Activated naive CD4-positive, alpha-beta T cell treated with anti-CD3 and anti-CD28 coated beads, Interleukin-2, amount 10 ng/mL, durations not matched to agents 7 days and 5 days (primary cell): ENCODE measurements at regions not wholly inside any gene's neighbourhood (a gene's known extent, or its start where the extent isn't known, plus 50 kb on each side); places are given as distances from the start of the nearest gene placed in this dataset.
A peak's percentile ranks its signal among the peaks of the same experiment; 100 is the strongest.

Experiments used
- CTCF ChIA-PET: fragments of 350-600 bp; sonication (Branson Sonifier 250); formaldehyde crosslinking; loops from one replicate; lab custom pipeline; 2021; ENCODE audit warnings: antibody characterized with exemption; lab: Charles Lee
- DNase-seq: peaks from one replicate; pipeline ENCODE4 v3.0.0-alpha.2; 2020
- H3K27ac Mint-ChIP-seq: one replicate; pipeline ENCODE4 v1.8.0; 2021; ENCODE audit warnings: mild to moderate bottlenecking, moderate library complexity, mixed read lengths
- H3K27me3 Mint-ChIP-seq: one replicate; pipeline ENCODE4 v1.8.0; 2021; ENCODE audit warnings: mild to moderate bottlenecking, mixed read lengths
- H3K36me3 Mint-ChIP-seq: one replicate; pipeline ENCODE4 v1.8.0; 2021; ENCODE audit warnings: mixed read lengths
- H3K4me1 Mint-ChIP-seq: one replicate; pipeline ENCODE4 v1.8.0; 2021; ENCODE audit warnings: mixed read lengths
- H3K4me3 Mint-ChIP-seq: one replicate; pipeline ENCODE4 v1.8.0; 2021; ENCODE audit warnings: mild to moderate bottlenecking, moderate library complexity, mixed read lengths
- H3K9me3 Mint-ChIP-seq: one replicate; pipeline ENCODE4 v1.8.0; 2021; ENCODE audit warnings: mixed read lengths

DNA sequence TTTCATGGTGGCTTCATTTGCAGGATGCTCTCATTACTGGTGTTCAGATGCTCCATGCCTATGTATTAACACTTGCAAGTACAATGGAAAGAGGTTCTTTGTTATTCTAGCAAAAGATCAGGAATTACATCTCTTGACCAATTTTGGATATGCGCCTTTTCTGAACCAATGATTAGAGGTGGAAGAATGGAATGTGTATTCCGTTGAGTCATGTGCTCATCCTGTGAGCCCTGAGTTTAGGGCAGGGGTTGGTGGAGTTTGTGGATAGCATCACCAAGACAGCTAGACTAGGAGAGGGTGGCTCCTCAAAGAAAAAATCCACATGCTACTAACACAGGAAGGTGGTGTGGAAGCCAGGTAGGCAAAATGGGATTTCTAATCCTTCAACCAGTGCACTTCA lies 80.7 kb upstream of the SLC25A26 start:
- no peaks in the 10 kb centered on the region for H3K27me3 Mint-ChIP-seq
- DNase-seq = no peak
- no peak overlapping the region for H3K27ac Mint-ChIP-seq
- no peak overlapping the region for H3K4me3 Mint-ChIP-seq
- H3K4me1 Mint-ChIP-seq = no peaks in the 10 kb centered on the region
- H3K36me3 Mint-ChIP-seq = no peaks in the 10 kb centered on the region
- no peaks in the 10 kb centered on the region for H3K9me3 Mint-ChIP-seq
- CTCF ChIA-PET = no interaction called here

DNA sequence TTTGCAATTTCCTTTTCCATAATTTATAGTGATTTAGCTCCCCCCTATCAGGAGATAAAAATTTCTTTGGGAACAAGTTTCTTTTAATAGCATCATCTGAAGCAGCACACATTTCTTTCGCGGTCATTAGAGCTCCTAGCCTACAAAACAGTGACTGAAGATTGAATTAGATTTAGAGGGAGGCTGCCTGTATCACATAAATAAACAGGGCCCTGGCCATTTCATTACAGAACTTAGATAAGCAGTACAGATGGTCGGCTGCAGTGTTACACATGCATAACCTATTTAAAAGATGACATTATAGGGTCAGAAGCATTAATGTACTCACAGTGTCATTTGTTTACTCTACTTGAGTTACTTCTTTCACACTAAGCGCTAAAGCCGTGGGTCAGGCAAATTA lies 81.4 kb upstream of the SLC25A26 start:
- Mint-ChIP-seq H3K4me1 (no peaks in the 10 kb centered on the region), H3K36me3 (no peaks in the 10 kb centered on the region), H3K27ac (no peak overlapping the region), H3K4me3 (no peak overlapping the region), H3K9me3 (no peaks in the 10 kb centered on the region), H3K27me3 (no peaks in the 10 kb centered on the region)
- CTCF ChIA-PET = no interaction called here
- DNase-seq = no peak

DNA sequence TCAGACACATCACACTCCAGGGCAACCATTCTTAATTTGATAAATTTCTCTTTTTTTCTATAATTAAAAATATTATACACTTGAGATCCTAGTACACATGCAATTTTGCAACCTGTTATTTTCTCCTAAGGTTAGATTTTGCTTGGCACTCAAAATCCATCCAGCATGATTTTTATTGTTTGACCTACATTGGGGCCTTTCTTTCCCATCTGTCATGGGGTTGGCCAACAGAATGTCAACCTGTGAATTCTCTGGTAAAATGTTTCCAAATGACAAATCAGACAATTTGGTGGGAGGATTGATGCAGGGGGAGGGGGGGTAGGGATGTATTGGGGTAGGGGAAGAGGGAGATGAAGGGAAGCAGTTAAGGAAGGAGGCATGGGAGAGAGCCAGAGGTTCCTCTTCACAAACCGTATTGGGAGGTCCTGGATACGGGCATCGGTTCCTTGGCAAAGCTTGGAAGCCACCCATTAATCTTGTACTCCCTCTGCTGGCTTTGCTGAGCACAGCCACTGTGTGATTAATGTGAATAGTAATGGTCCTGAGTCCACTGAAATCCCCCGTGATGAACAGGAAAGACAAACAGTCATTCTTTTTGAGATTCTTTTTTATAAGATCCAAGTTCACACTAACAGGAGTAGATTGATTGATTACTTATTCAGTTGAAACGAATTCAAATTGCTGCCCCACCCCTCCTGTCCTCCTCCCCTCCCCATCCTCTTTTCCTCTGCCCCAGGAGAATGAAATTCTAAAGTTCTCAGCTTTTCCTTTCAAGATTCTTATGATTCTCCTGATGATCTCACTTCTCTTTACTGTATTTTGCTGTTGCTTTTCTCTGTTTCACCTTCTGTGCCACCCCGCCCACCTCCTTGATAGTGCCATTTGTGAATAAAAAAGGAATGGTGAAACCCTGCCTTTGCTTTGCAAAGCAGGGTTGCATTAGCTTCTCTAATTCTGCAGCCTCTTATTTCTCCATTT lies 82.2 kb upstream of the SLC25A26 start:
- CTCF ChIA-PET = no interaction called here
- H3K9me3 Mint-ChIP-seq = no peaks in the 10 kb centered on the region
- no peaks in the 10 kb centered on the region for H3K4me1 Mint-ChIP-seq
- peak; percentile 20 for DNase-seq
- H3K27me3 Mint-ChIP-seq = no peaks in the 10 kb centered on the region
- no peak overlapping the region for H3K27ac Mint-ChIP-seq
- H3K4me3 Mint-ChIP-seq = no peak overlapping the region
- H3K36me3 Mint-ChIP-seq = no peaks in the 10 kb centered on the region

DNA sequence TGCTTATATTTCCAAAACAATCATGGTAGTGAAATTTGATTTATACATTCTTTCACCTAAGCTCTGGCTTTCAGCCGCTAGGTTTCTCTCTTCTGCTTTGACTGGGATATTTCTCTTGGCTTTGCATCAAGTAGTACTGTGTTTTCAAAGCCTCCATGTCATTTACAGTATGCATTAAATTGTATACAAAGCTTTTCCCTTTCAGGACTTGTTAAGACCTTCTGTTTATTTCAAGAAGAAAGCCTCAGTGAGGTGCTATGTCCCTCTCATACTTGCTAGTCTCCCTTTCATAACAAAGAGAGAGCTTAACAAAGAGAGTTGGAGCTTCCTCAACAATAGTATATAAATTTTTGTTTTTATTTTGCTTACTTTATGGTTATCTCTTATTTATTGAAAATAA lies 84.2 kb upstream of the SLC25A26 start:
- Mint-ChIP-seq H3K4me1 (no peaks in the 10 kb centered on the region), H3K27ac (no peak overlapping the region), H3K9me3 (no peaks in the 10 kb centered on the region), H3K27me3 (no peaks in the 10 kb centered on the region), H3K36me3 (no peaks in the 10 kb centered on the region), H3K4me3 (no peak overlapping the region)
- no peak for DNase-seq
- CTCF ChIA-PET = interaction anchor here (1.1 kb wide), 1 partner anchor 12 kb away, joined by 3 read pairs; no protein-coding TSS in a partner anchor

DNA sequence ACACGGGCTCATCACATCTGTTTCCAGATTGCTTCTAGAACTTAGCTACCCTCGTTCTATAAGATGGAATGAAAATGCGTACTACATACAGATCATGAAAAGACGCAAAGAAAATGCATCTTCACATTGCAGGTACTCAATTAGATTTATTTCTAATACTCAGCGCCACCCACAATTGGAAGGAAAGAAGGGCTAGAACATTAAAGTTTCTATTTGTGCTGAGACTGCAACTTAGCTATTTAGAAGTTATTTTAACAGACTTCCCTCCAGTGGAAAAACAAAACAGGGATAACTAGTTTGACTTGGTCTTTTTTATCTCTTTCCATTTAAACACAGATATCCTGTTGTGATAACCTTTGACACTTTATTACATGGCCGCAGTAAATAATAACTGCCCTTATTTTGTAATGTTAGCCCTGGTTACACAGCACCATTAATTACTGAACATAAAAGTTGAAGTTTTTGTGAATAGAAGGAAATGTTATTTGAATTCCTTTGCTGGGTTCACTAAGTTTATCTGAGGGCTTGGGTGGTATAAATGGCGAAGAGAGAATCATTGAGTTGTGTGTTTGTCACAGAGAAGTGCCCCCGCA lies 86.9 kb upstream of the SLC25A26 start:
- no peaks in the 10 kb centered on the region for H3K27me3 Mint-ChIP-seq
- no peak overlapping the region for H3K27ac Mint-ChIP-seq
- no peaks in the 10 kb centered on the region for H3K4me1 Mint-ChIP-seq
- CTCF ChIA-PET = no interaction called here
- no peaks in the 10 kb centered on the region for H3K9me3 Mint-ChIP-seq
- no peaks in the 10 kb centered on the region for H3K36me3 Mint-ChIP-seq
- H3K4me3 Mint-ChIP-seq = no peak overlapping the region
- no peak for DNase-seq

DNA sequence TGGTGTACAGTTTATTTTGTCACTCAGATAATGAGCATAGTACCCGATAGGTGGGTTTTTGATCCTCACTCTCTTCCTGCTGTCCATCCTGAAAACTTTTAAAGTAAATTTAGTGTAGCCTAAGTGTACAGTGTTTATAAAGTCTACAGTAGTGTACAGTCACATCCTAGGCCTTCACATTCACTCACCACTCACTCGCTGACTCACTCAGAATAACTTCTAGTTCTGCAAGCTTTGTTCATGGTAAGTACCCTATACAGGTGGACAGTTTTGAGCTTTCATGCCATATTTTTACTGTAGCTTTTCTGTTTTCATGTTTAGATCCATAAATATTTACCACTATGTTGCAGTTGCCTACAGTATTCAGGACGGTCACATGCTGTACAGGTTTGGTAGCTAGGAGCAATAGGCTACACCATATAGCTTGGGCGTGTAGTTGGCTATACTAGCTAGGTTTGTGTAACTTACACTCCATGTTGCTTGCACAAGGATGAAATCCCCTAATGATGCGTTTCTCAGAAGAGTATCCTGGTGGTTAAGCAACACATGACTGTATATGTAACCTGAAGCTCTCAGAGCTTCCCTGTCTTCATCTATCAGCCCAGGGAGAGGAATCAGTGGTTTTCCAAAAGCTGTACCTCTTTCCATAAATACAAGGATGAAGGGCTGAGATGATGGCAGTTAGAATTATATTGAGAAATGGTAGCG lies 87.6 kb upstream of the SLC25A26 start:
- no peak for DNase-seq
- no peaks in the 10 kb centered on the region for H3K27me3 Mint-ChIP-seq
- no peaks in the 10 kb centered on the region for H3K4me1 Mint-ChIP-seq
- H3K4me3 Mint-ChIP-seq = no peak overlapping the region
- no peaks in the 10 kb centered on the region for H3K36me3 Mint-ChIP-seq
- H3K9me3 Mint-ChIP-seq = no peaks in the 10 kb centered on the region
- no peak overlapping the region for H3K27ac Mint-ChIP-seq
- CTCF ChIA-PET = no interaction called here

DNA sequence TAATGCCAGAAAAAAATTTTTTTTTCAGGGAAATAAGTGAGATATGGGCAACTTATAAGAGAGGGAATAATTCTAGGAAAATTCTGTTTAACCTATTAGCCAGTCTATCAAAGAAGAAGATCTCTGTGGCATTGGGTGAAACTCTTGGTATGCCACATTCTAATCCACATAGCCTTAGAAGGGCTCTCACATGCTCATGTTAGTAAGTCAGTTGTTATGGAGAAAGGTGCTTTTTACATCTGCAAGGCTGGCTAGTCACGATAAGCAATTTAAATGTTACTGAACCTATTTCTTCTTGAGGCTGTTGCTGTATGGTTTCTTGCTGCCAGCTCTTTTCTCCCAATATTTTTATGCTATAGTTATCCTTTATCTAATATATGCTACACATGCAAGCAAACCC lies 89.9 kb upstream of the MAGI1 start:
- H3K9me3 Mint-ChIP-seq = no peaks in the 10 kb centered on the region
- no peak overlapping the region for H3K27ac Mint-ChIP-seq
- no peak overlapping the region for H3K4me3 Mint-ChIP-seq
- DNase-seq = no peak
- CTCF ChIA-PET = interaction anchor here (0.6 kb wide), 1 partner anchor 409 kb away, joined by 3 read pairs; no protein-coding TSS in a partner anchor
- H3K4me1 Mint-ChIP-seq = no peaks in the 10 kb centered on the region
- H3K36me3 Mint-ChIP-seq = no peaks in the 10 kb centered on the region
- H3K27me3 Mint-ChIP-seq = no peaks in the 10 kb centered on the region

DNA sequence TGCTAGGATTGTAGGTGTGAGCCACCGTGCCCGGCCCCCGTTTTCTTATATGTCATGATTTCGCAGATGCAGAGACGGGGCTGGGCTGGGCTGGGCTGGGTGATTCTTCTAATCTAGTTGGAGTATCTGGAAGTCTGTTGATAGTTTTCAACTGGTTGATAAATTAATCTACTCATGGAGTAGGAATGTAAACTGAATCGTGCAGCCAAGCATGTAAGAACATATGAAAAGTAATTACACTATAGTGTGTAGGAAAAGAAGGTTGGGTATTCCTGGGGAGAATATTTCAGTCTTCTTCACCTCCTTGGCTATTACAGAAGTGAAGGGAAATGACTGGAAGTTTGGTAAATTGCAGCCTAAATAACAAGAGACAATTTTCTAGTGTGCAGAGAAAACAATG lies 82.6 kb upstream of the MAGI1 start:
- no peaks in the 10 kb centered on the region for H3K27me3 Mint-ChIP-seq
- no peak for DNase-seq
- H3K36me3 Mint-ChIP-seq = no peaks in the 10 kb centered on the region
- CTCF ChIA-PET = no interaction called here
- H3K27ac Mint-ChIP-seq = no peak overlapping the region
- H3K4me1 Mint-ChIP-seq = no peaks in the 10 kb centered on the region
- no peak overlapping the region for H3K4me3 Mint-ChIP-seq
- H3K9me3 Mint-ChIP-seq = no peaks in the 10 kb centered on the region

DNA sequence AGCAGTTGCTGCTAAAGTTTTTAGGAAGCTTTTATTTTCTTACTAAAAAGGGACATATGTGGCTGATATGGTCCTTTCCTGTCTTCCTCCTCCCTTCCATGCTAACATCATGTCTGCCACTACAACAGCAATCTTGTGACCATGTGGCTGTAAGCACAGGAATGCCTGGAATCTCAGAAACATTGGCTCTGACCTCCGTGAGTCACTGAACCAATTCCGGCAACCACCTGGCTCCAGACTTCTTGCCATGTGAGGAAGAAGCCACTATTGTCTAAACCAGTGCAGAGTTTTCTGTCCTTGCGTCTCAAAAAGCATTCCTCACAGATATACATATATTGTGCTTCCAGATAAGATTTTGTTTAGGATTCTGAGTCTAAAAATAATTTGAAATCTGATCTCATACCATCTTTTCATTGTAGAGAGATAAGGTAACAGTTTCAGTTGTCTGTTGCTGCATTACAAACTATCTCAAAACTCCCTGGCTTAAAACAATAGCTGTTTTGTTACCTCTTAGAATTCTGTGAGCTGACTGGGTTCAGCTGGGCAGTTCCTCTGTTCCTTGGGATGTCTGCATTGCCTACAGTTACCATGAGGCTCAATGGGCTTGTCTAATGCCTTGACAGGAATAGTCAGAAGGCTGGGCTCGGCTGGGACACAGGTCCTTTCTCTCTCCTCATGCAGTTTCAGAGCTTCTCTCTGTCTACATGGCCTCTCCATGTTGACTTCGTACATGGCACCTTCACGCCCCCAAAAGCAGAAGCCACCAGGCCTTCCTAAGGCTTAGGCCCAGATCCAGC lies 77.3 kb upstream of the MAGI1 start:
- CTCF ChIA-PET = no interaction called here
- DNase-seq = no peak
- no peak overlapping the region for H3K4me3 Mint-ChIP-seq
- H3K4me1 Mint-ChIP-seq = no peaks in the 10 kb centered on the region
- H3K27ac Mint-ChIP-seq = no peak overlapping the region
- no peaks in the 10 kb centered on the region for H3K27me3 Mint-ChIP-seq
- no peaks in the 10 kb centered on the region for H3K9me3 Mint-ChIP-seq
- no peaks in the 10 kb centered on the region for H3K36me3 Mint-ChIP-seq

DNA sequence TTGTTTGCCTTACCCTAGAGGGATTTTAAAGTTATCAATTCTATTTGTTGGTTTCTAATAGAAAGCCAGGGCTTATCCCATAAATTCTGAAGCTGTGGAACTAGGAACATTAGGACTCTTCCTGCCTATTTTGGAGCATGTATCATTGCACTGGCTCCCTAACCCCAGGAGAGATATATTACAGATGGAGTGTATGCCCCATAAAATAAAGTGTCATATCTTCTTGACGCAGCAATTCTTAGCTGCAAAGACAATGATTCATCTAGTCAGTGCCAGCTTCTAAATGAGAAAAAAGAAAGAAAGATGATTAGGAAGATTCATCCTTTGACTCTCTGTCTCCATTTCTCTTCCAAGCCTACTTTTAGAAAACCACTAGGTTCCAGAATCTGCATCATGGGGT lies 74.8 kb upstream of the MAGI1 start:
- H3K4me1 Mint-ChIP-seq = no peaks in the 10 kb centered on the region
- CTCF ChIA-PET = no interaction called here
- no peak overlapping the region for H3K4me3 Mint-ChIP-seq
- H3K27me3 Mint-ChIP-seq = no peaks in the 10 kb centered on the region
- DNase-seq = no peak
- no peaks in the 10 kb centered on the region for H3K9me3 Mint-ChIP-seq
- no peaks in the 10 kb centered on the region for H3K36me3 Mint-ChIP-seq
- no peak overlapping the region for H3K27ac Mint-ChIP-seq

DNA sequence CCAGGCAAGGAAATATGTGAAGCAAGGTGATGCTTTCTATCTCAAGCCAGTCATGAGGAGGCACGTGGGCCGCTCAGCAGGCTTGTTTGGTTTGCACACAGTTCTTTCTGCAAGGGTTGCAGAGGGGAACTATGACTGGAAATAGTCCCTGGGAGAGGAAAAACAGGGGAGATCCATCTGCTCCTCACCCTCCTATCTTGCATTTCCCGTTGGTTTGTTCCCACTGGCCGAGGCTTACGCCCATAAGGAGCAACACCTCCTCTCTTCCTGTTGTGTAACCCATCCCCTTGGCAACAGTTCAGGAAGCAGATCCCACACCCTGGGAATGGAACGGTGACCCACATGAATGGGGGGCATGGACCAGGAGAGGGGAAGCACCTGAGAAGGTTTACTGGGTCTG lies 72.1 kb upstream of the MAGI1 start:
- CTCF ChIA-PET = interaction anchor here (0.6 kb wide), 1 partner anchor 20 kb away, joined by 3 read pairs; no protein-coding TSS in a partner anchor
- no peak overlapping the region for H3K27ac Mint-ChIP-seq
- no peaks in the 10 kb centered on the region for H3K27me3 Mint-ChIP-seq
- H3K4me1 Mint-ChIP-seq = peaks cover 3% of the 10 kb centered on the region
- no peak for DNase-seq
- H3K9me3 Mint-ChIP-seq = no peaks in the 10 kb centered on the region
- H3K4me3 Mint-ChIP-seq = no peak overlapping the region
- no peaks in the 10 kb centered on the region for H3K36me3 Mint-ChIP-seq

DNA sequence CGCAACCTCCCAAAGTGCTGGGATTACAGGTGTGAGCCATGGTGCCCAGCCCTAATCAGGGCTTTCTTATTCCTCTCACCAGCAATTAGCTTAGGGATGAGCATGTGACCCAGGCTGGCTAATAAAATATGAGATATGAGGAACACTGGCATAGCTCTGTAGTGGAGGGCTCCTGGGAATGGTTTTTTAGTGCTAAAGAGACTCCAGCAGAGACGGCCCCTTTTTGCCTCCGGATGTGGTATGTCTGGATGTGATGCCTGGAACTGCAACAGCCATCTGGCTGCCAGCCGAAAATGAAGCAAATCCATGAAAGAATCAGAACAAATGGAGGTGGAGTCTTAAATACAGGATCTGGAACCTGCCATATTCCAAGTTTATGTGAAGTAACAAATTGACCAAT lies 69.1 kb upstream of the MAGI1 start:
- no peak for DNase-seq
- no peak overlapping the region for H3K27ac Mint-ChIP-seq
- peaks cover 3% of the 10 kb centered on the region for H3K4me1 Mint-ChIP-seq
- H3K9me3 Mint-ChIP-seq = no peaks in the 10 kb centered on the region
- no peaks in the 10 kb centered on the region for H3K27me3 Mint-ChIP-seq
- CTCF ChIA-PET = no interaction called here
- no peak overlapping the region for H3K4me3 Mint-ChIP-seq
- H3K36me3 Mint-ChIP-seq = no peaks in the 10 kb centered on the region

DNA sequence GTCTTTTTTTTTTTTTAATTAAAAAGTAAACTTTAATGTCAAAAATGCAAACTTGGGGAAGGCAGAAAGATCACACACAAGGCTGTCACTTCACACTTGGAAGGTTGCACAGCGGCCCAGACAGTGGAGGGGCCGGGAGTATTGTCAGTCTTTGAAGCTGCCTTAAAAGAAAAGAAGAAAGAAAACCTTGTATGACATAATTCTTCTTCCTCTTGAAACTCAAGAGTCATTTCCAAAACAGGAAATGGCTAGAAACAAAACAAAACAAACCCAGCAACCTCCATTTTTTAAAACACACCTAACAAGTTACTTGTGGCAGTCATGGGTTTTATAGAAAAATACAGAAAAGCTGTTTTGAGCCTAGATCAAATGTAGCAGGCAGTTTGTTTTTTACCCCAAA lies 68.1 kb upstream of the MAGI1 start:
- Mint-ChIP-seq H3K4me3 (no peak overlapping the region), H3K27me3 (no peaks in the 10 kb centered on the region), H3K27ac (no peak overlapping the region), H3K9me3 (no peaks in the 10 kb centered on the region), H3K4me1 (peaks cover 3% of the 10 kb centered on the region), H3K36me3 (no peaks in the 10 kb centered on the region)
- CTCF ChIA-PET = no interaction called here
- DNase-seq = no peak

DNA sequence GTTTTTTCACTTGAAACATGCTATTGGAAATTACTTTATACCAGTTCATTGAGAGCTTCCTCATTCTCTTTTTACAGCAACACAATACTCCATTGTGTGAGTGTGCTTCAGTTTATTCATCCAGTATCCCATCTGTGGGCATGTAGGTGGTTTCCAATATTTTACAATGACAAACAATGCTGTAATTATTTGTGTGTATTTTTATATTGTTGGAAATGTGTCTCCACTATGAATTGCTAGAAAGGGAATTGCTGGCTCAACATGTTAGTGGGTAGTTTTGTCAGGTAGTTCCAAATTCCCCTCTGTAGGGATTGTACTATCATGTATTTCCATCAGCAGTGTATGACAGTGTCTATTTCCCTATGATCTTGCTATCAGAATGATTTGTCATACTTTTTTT lies 65.8 kb upstream of the MAGI1 start:
- H3K27me3 Mint-ChIP-seq = no peaks in the 10 kb centered on the region
- no peaks in the 10 kb centered on the region for H3K9me3 Mint-ChIP-seq
- CTCF ChIA-PET = no interaction called here
- no peak for DNase-seq
- no peak overlapping the region for H3K27ac Mint-ChIP-seq
- H3K4me3 Mint-ChIP-seq = no peak overlapping the region
- no peaks in the 10 kb centered on the region for H3K36me3 Mint-ChIP-seq
- H3K4me1 Mint-ChIP-seq = peaks cover 3% of the 10 kb centered on the region
